ENCODE measurements at regions not wholly inside any gene's neighbourhood (a gene's known extent, or its start where the extent isn't known, plus 50 kb on each side); places are given as distances from the start of the nearest gene placed in this dataset.

- no peak overlapping the region for H3K27ac Mint-ChIP-seq (ENCODE audit: unreplicated experiment)
- H3K4me1 Mint-ChIP-seq (ENCODE audit: low read depth): no peaks in the 10 kb centered on the region
- no peak for TF ChIP-seq CTCF (IDR thresholded peaks at IDR 0.05)
- no peak overlapping the region for H3K4me3 Mint-ChIP-seq (ENCODE audit: unreplicated experiment)
- H3K36me3 Mint-ChIP-seq (ENCODE audit: low read depth): no peaks in the 10 kb centered on the region
- H3K9me3 Mint-ChIP-seq (ENCODE audit: low read depth): peaks cover 10% of the 10 kb centered on the region
- no peak for DNase-seq (ENCODE audit: low spot score)
- no peaks in the 10 kb centered on the region for H3K27me3 Mint-ChIP-seq (ENCODE audit: low read depth)
Observed at GRCh38 chr3:94965867-94966475, 903.1 kb downstream of the NSUN3 start.

DNA sequence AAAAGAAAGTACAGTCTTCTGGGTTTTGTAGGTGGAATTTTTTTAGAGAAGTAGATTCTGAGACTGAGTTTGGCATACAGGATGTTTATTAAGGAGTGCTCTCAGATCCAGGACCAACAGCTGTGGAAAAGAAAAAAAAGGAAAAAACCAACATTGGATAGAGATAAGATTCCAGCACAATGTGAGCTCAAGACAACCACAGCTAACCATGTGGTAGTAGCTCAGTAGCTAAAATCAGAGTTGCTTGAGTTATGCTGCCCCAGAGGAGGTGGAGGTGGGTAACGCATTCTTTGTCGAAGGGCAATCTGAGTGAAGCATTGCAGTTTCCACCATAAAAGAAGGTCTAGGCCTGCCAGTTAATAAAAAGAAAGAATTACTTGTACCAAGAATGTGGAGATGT is 904.3 kb downstream of the NSUN3 start:
- peak overlapping the region; percentile 6 for H3K27ac Mint-ChIP-seq (ENCODE audit: unreplicated experiment)
- no peak overlapping the region for H3K4me3 Mint-ChIP-seq (ENCODE audit: unreplicated experiment)
- H3K36me3 Mint-ChIP-seq (ENCODE audit: low read depth): no peaks in the 10 kb centered on the region
- no peak for TF ChIP-seq CTCF (IDR thresholded peaks at IDR 0.05)
- H3K9me3 Mint-ChIP-seq (ENCODE audit: low read depth): peaks cover 10% of the 10 kb centered on the region
- H3K27me3 Mint-ChIP-seq (ENCODE audit: low read depth): no peaks in the 10 kb centered on the region
- DNase-seq (ENCODE audit: low spot score): no peak
- no peaks in the 10 kb centered on the region for H3K4me1 Mint-ChIP-seq (ENCODE audit: low read depth)

DNA sequence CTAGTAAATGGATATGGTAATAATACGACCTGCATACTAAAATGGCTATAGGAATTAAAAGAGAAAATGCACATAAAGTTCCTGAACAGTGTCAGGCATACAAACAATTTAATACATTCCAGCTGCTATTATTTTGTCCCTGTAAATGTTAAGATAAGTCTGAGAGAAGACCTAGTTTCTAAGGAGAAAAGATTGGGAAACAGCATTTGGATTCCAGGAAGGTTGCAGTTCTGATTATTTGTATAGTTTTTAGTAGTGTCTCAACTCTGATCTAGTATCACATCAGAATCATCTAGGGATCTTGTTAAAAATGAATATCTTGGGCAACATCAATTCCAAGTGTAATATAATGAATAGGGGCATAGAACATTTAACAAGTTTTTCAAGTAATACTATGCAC is 905.7 kb downstream of the NSUN3 start:
- Mint-ChIP-seq H3K27me3 (ENCODE audit: low read depth) (no peaks in the 10 kb centered on the region), H3K27ac (ENCODE audit: unreplicated experiment) (no peak overlapping the region), H3K4me1 (ENCODE audit: low read depth) (no peaks in the 10 kb centered on the region), H3K9me3 (ENCODE audit: low read depth) (peaks cover 10% of the 10 kb centered on the region), H3K4me3 (ENCODE audit: unreplicated experiment) (no peak overlapping the region), H3K36me3 (ENCODE audit: low read depth) (no peaks in the 10 kb centered on the region)
- DNase-seq (ENCODE audit: low spot score): no peak
- no peak for TF ChIP-seq CTCF (IDR thresholded peaks at IDR 0.05)

- no peak overlapping the region for H3K4me3 Mint-ChIP-seq (ENCODE audit: unreplicated experiment)
- DNase-seq (ENCODE audit: low spot score): no peak
- no peak overlapping the region for H3K27ac Mint-ChIP-seq (ENCODE audit: unreplicated experiment)
- H3K9me3 Mint-ChIP-seq (ENCODE audit: low read depth): peaks cover 19% of the 10 kb centered on the region
- TF ChIP-seq CTCF (IDR thresholded peaks at IDR 0.05): no peak
- no peaks in the 10 kb centered on the region for H3K27me3 Mint-ChIP-seq (ENCODE audit: low read depth)
- H3K36me3 Mint-ChIP-seq (ENCODE audit: low read depth): no peaks in the 10 kb centered on the region
- H3K4me1 Mint-ChIP-seq (ENCODE audit: low read depth): no peaks in the 10 kb centered on the region
Observed at GRCh38 chr3:94972066-94972465, 909.2 kb downstream of the NSUN3 start.

- peaks cover 6% of the 10 kb centered on the region for H3K4me1 Mint-ChIP-seq (ENCODE audit: low read depth)
- H3K27ac Mint-ChIP-seq (ENCODE audit: unreplicated experiment): no peak overlapping the region
- no peak for TF ChIP-seq CTCF (IDR thresholded peaks at IDR 0.05)
- peaks cover 19% of the 10 kb centered on the region for H3K9me3 Mint-ChIP-seq (ENCODE audit: low read depth)
- no peaks in the 10 kb centered on the region for H3K36me3 Mint-ChIP-seq (ENCODE audit: low read depth)
- H3K4me3 Mint-ChIP-seq (ENCODE audit: unreplicated experiment): no peak overlapping the region
- H3K27me3 Mint-ChIP-seq (ENCODE audit: low read depth): no peaks in the 10 kb centered on the region
- DNase-seq (ENCODE audit: low spot score): no peak
Observed at GRCh38 chr3:94978084-94978483, 915.2 kb downstream of the NSUN3 start.

All from chondrocyte (in vitro differentiated cells).